Right kidney (tissue), 1 donor: ENCODE measurements at regions not wholly inside any gene's neighbourhood (a gene's known extent, or its start where the extent isn't known, plus 50 kb on each side); places are given as distances from the start of the nearest gene placed in this dataset.

Experiments
- DNase-seq: peaks from one replicate; pipeline ENCODE4 v3.0.0-alpha.2; 2016

- no peak for DNase-seq
Measured at GRCh38 chr1:218582646-218583045, 237.5 kb downstream of the TGFB2 start.

DNA sequence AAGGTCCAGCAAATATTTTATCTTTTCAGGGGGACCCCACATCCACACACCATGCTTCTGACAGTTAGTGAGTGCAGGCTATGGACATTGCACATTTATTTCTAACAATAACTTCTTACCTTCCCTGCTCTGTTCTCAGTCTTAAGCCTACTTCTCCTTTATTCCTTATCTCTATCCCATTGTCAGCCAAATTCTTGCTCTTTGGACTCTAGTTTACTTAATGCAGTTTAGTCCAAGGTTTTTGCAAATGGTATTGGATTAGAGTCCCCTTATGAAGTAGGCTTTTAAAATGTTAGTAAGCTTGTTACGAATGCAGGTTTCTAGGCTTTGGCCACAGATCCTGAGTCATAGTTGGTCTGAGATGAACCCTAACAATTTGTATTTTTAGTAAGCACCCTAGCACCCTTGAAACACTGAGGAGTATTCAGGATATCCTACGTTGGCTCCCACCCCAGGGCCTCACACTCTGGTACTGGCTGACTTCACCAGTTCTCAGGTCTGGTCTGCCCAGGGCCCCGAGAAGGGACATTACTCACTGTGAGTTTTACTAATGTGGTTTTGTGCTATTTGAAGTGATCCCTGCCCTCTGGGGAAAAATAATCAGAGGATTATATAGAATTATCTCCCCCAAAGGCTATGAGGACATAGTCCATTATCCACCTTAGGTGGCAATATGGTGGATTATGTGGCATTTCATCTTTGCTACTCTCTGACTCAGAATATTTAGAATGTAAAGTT is 239.5 kb downstream of the TGFB2 start:
- no peak for DNase-seq

DNA sequence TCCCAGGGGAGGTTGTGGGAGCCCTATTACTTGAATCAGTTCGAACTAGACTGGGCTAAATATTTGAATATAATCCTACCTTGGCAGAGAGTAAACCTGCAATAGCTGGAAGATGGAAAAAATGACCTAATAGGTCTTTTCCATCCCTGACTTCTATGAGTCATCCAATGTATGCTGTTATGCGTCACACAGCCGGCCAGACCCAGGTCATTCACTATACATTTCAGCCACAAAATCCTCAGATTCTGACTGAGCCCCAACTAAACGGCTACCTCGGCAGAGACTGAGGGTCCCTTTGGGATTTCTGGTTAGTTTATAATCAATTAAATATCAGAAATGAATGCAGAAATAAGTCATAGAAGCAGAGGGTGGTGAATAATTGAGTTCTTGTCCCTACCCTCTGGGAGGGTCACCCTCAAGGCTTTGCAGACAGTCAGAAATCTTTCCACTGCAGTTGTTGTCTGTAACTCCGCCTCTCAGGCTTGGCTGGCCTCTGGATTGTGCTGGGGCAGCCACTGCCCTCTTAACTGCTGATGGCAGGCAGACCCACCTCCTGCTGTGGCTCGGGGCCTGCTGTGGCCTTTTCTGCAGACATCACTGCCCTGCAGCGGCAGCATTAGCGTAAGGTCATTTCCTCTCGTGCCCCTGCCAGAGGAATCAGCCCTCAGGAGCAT is 240.5 kb downstream of the TGFB2 start:
- no peak for DNase-seq

DNA sequence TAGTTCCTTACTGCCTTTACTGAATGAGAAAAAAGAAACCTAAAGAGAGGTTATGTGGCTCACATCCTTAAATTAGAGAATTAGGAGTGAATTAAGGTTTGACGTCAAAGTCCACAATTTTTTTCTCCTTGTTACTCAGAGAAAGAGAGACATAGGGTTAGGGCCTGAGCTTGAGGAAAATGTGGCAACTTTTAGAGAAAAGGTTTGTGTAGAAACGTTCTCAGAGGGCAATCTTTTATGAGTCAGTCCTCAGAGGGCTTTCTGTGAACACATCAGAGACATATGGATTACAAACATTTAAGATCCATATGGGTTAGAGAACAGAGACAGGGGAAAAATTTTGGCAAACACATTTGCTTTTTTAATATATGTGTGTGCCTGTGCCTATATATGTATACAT is 242.8 kb downstream of the TGFB2 start:
- DNase-seq, result no peak

- no peak for DNase-seq
Measured at GRCh38 chr1:218588540-218589172, 243.5 kb downstream of the TGFB2 start.

DNA sequence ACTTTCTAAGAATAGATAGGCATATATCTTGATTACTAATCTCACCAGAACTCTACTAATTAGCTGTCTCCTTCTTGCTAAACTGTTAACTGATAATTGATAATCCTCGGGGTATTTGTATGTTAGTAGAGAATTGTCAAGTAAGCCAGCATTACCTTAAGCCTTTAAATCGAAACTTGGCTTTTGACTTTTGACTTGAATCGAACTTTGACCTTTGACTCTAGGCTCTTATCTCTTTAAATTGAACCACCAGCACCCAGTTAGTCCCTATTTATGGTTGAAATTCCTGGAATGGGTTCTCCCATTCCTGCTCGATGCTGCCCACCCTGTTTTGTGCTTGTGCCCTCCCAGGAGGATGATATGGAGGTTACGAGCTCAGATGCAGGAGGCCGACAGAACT is 244.4 kb downstream of the TGFB2 start:
- no peak for DNase-seq

DNA sequence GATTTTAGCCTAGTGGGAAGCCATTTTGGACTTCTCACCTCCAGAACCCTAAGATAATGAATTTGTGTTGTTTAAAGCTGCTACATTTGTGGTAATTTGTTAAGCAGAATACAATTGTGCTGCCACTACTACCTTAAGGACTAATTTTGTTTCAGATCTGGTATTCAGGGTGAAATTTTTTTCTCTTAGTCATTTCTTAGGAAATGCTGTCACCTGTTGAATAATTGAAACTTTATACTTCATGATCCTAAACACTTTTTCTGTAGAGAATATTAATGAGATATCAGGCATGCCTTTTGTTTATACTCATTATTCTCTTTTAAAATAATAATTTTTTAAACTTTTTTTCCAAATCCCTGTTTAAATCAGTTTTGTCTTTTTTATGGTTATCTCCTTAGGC is 246.8 kb downstream of the TGFB2 start:
- DNase-seq, result no peak

DNA sequence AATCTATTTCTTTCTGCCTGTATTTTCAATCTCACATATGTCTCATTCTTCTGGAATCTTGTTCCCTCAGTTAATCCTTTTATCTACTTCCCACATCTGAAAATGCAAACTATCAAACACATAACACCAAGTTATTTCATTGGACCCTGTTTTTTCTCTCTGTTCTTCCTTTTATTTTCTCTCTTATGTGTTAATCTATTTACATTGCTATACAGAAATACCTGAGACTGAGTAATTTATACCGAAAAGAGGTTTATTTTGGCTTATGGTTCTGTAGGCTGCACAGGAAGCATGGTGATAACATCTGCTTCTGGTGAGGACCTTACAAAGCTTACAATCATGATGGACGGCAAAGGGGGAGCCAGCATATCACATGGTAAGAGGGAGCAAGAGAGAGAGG is 247.6 kb downstream of the TGFB2 start:
- DNase-seq, result no peak

DNA sequence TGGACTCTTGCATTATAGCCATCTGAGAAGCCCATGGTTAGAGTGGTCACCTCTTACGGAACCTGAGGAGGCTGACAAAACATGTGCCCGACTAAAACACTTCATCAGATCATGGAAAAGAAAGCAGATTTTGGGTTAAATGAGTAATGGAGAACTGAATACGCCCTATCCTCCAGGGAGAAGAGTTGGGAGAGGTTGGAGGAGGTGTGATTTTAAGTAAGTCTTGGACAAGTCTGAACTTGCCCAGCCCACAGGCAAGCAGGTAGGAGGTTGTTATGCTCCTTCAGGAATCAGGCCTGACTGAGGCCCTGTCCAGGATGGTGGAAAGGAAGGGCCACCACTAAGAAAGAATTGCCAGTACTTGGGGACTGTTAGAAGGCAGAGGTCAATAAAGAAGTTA is 255.8 kb downstream of the TGFB2 start:
- DNase-seq, result no peak

GRCh38 chr1:218604217-218604616 is 259.1 kb downstream of the TGFB2 start:
- no peak for DNase-seq

- no peak for DNase-seq
Measured at GRCh38 chr1:218611916-218612585, 266.9 kb downstream of the TGFB2 start.

DNA sequence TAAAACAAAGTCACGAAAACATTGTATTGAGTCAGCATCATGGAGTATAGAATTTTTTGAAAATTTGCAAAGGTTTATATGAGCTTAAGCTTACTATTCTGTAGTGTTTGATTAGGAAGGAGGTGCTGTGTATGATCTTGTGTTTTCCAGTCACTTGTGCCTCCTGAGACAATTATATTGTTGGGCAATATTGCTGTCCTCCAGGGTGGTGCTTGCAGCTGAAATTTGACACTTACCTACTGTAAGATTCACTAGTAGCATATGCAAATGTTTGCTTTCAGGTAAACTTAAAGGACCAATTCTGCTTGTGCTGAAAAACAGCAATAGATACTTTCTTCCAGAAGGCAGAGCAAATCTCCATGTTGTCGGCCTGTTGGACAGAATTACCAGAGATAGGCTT is 268.0 kb downstream of the TGFB2 start:
- DNase-seq, result no peak

DNA sequence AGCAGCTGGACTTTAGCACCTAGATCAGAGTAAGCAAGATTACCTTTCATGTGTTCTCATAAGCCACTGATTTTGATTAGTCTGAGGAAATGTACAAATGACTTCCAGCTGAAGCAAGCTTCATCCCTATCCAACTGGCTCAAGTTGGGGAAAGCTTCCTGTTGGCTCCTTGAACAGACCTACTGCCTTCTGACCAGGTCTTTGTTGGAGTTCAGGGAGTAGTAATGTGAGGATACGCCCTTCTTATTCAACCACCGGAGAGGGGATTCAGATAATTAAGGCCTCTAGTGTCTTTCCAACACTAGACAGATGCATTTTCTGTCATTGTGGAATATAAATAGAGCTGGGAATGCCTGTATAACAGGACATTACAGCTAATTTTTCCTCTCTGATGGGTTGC is 268.9 kb downstream of the TGFB2 start:
- DNase-seq, result no peak

GRCh38 chr1:218616681-218617080 is 271.5 kb downstream of the TGFB2 start:
- DNase-seq, result no peak

DNA sequence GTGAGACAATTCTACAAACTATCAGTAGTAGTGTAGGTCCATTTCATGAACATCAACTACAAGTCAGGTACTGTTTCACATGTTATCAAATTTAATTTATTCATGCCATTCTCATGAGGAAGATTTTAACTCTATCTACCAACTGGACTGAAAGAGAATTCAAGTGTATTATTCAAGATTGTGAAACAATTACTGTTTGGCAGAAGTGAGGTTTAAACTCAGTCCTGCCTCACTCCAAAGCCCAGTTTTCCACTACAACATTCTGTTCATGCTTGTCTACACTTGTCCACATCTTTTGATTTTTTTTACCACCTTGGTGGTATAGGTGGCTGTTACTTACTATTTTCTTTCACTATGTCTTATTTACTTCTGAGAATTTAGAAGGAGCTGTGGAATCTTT is 272.9 kb downstream of the TGFB2 start:
- DNase-seq, result no peak

GRCh38 chr1:218620956-218621355 is 275.8 kb downstream of the TGFB2 start:
- DNase-seq, result no peak

GRCh38 chr1:218624052-218624451 is 278.9 kb downstream of the TGFB2 start:
- DNase-seq, result no peak

DNA sequence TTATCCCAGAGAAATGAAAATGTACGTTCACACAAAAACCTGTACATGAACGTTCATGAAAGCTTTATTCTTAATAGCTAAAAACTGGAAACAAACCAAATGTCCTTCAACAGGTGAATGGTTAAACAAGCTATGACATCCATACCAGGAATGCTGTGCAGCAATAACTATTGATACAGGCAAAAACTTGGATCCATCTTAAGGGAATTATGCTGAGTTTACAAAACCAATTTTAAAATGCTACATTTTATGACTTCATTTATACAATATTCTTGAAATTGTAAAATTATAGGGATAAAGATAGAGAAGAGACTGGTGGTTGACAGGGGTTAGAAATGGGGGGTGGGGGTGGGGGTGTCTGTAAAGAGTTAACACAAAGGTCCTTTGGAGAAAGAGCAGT is 280.3 kb downstream of the TGFB2 start:
- DNase-seq, result no peak

GRCh38 chr1:218633238-218633988 is 288.3 kb downstream of the TGFB2 start:
- DNase-seq, result no peak

GRCh38 chr1:218634212-218634611 is 289.1 kb downstream of the TGFB2 start:
- no peak for DNase-seq

GRCh38 chr1:218636548-218636947 is 291.4 kb downstream of the TGFB2 start:
- no peak for DNase-seq

DNA sequence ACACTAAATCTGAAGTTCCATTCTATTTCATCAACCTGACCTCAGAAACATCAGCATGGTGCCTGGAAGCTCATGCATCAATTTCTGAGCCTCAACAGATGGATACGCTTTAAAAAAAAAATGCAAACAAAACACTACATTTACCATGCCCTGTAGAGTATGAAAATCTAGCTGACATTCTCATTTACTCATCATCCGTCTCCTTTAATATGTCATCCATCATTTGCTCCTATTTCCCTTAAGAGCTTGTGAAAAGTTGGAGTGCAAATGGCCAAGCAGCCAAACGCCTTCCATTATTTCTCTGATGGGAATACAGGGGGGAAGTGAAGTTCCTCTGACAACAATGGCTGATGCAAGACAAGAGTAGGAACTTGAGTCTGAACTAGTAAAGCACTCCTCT is 295.0 kb downstream of the TGFB2 start:
- DNase-seq, result no peak
